ENCODE measurements at regions not wholly inside any gene's neighbourhood (a gene's known extent, or its start where the extent isn't known, plus 50 kb on each side); places are given as distances from the start of the nearest gene placed in this dataset.
A peak's percentile ranks its signal among the peaks of the same experiment; 100 is the strongest.

DNA sequence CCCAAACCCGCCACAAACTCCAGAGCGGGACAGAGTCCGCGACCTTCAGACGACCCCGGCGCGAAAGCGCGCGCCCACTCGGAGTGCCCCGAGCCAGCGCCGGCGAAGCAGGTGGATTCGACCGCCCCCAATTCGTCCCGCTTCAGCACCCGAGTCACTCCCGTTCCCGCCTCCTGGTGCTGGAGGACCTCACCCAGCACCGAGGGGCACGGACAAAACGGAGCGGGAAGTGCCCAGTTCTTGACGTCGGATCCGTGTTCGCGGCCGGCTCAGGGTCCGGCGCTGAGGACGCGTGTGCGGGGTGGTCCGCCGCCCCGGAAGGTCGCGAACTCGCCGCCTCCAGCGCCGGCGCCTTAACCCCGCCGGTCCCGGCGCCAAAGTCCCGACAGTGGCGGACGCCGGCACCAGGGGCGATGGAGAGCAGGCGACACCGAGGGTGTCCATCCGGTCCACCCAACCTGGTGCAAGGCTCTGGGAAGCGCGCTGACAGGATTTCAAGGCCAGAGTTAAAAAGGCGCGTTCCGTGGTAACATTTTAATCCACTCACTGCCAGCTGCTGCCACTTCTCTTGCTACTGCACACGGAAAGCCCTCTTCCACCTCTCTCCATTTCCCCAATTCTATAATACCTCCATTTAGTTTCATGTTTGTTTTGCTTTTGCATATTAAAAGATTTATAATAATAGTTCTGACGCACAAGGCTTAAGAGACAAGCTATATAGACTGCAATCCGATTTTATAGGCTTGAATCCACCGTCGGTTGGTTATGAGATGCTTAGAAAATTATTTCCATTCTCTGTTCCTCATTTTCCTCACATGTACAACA lies 240.0 kb upstream of the CPNE8 start:
- Histone ChIP-seq H3K18ac (ENCODE audit: insufficient read length, low read depth, low read length) (peak overlapping the region; percentile 61), H3T11ph (ENCODE audit: low read length) (no peak overlapping the region), H2BK15ac (ENCODE audit: low read depth, low read length) (no peak overlapping the region), H3K4me2 (ENCODE audit: insufficient read depth, insufficient read length, low read length) (no peak overlapping the region), H3K79me1 (ENCODE audit: insufficient read depth, low read depth, low read length, poor library complexity, severe bottlenecking) (no peaks in the 10 kb centered on the region), H3K4me1 (ENCODE audit: insufficient read depth, low read length) (no peaks in the 10 kb centered on the region), H2BK120ac (ENCODE audit: low read depth, low read length, poor library complexity, severe bottlenecking) (no peak overlapping the region), H4K20me1 (ENCODE audit: control insufficient read depth, insufficient read depth, insufficient read length) (no peaks in the 10 kb centered on the region), H3K23ac (ENCODE audit: insufficient read length, low read depth, low read length) (no peak overlapping the region), H3K27ac (ENCODE audit: insufficient read length, low read depth, low read length) (no peak overlapping the region), H4K91ac (ENCODE audit: insufficient read length, low read depth, low read length) (no peak overlapping the region), H4K8ac (replicated peaks; ENCODE audit: insufficient read length, low read depth, low read length) (no peak overlapping the region), H3K79me2 (ENCODE audit: insufficient read depth, low read length) (no peaks in the 10 kb centered on the region), H3K9me3 (ENCODE audit: control insufficient read depth, low read depth, low read length) (no peaks in the 10 kb centered on the region), H2BK5ac (ENCODE audit: insufficient read length, low read length) (no peak overlapping the region), H3K23me2 (ENCODE audit: insufficient read length, low read depth, low read length, poor library complexity, severe bottlenecking) (peaks cover 3% of the 10 kb centered on the region), H2BK20ac (ENCODE audit: low read depth, low read length, poor library complexity, severe bottlenecking) (no peak overlapping the region), H3K4ac (ENCODE audit: low read depth, low read length) (no peak overlapping the region), H2AK5ac (ENCODE audit: insufficient read length, low read length) (no peak overlapping the region), H3K27me3 (ENCODE audit: insufficient read depth, low read length) (no peaks in the 10 kb centered on the region), H4K5ac (ENCODE audit: insufficient read length, low read depth, low read length) (no peak overlapping the region), H2AFZ (ENCODE audit: low read length) (no peak overlapping the region), H3K9ac (ENCODE audit: extremely low read depth, insufficient read length, low read length) (no peak overlapping the region), H3K14ac (ENCODE audit: insufficient read depth, low read length) (peak overlapping the region; percentile 88; the same call in 1 of the 2 replicates), H2BK12ac (ENCODE audit: insufficient read length, low read depth, low read length) (no peak overlapping the region), H3K56ac (ENCODE audit: insufficient read length, low read depth, low read length) (no peak overlapping the region)
- peak; percentile 83 for DNase-seq
- H3K36me3 Mint-ChIP-seq (ENCODE audit: insufficient read depth in 1 of 3, low read depth in 3 of 3), result peaks cover 1 to 12% (median 2%) of the 10 kb centered on the region in 3 experiments; a peak in 5 of 7 replicates
- TF ChIP-seq, protein P1, sequence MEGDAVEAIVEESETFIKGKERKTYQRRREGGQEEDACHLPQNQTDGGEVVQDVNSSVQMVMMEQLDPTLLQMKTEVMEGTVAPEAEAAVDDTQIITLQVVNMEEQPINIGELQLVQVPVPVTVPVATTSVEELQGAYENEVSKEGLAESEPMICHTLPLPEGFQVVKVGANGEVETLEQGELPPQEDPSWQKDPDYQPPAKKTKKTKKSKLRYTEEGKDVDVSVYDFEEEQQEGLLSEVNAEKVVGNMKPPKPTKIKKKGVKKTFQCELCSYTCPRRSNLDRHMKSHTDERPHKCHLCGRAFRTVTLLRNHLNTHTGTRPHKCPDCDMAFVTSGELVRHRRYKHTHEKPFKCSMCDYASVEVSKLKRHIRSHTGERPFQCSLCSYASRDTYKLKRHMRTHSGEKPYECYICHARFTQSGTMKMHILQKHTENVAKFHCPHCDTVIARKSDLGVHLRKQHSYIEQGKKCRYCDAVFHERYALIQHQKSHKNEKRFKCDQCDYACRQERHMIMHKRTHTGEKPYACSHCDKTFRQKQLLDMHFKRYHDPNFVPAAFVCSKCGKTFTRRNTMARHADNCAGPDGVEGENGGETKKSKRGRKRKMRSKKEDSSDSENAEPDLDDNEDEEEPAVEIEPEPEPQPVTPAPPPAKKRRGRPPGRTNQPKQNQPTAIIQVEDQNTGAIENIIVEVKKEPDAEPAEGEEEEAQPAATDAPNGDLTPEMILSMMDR (conservative IDR thresholded peaks at IDR 0.05), result peak; percentile 72
- peaks cover 16% of the 10 kb centered on the region for H3K27me3 Mint-ChIP-seq (ENCODE audit: low read depth)
- peak overlapping the region in 1 of 2 experiments; percentile 59; a peak in 2 of 5 replicates for H3K4me3 Mint-ChIP-seq
- no peak overlapping the region for H3K27ac Mint-ChIP-seq
- H3K9me3 Mint-ChIP-seq, result peaks cover 19 to 34% of the 10 kb centered on the region in 2 experiments
- WGBS (ENCODE audit: extremely low coverage, insufficient read length, low lambda C conversion rate), result no CpG with 5 or more reads among the region's 70 CpGs
- H3K4me1 Mint-ChIP-seq, result no peaks in the 10 kb centered on the region

Measured in H9 (cell line).